AG08396 (cell line): ENCODE measurements at regions not wholly inside any gene's neighbourhood (a gene's known extent, or its start where the extent isn't known, plus 50 kb on each side); places are given as distances from the start of the nearest gene placed in this dataset.

Experiments
- DNase-seq: peaks from one replicate; pipeline ENCODE4 v3.0.0; 2012; ENCODE audit warnings: low spot score, mixed read lengths

GRCh38 chr10:126847666-126848065, 57.6 kb upstream of the DOCK1 start:
- no peak for DNase-seq

GRCh38 chr10:126849646-126850045, 55.6 kb upstream of the DOCK1 start:
- DNase-seq, result no peak

- no peak for DNase-seq
These were observed 53.7 kb upstream of the DOCK1 start for GRCh38 chr10:126851414-126852108.

- no peak for DNase-seq
These were observed 50.3 kb upstream of the DOCK1 start for GRCh38 chr10:126854726-126855495.
